Kidney tubule cell (primary cell): ENCODE measurements at regions not wholly inside any gene's neighbourhood (a gene's known extent, or its start where the extent isn't known, plus 50 kb on each side); places are given as distances from the start of the nearest gene placed in this dataset.
"Not testable (repeated sequence)": the region's sequence is repeated elsewhere in the genome, so short reads cannot be mapped to it uniquely, and the experiment has no call there.

ENCODE experiments used
- DNase-seq: peaks from one replicate; pipeline ENCODE4 v3.0.0-alpha.2; 2018; ENCODE audit warnings: low spot score

DNA sequence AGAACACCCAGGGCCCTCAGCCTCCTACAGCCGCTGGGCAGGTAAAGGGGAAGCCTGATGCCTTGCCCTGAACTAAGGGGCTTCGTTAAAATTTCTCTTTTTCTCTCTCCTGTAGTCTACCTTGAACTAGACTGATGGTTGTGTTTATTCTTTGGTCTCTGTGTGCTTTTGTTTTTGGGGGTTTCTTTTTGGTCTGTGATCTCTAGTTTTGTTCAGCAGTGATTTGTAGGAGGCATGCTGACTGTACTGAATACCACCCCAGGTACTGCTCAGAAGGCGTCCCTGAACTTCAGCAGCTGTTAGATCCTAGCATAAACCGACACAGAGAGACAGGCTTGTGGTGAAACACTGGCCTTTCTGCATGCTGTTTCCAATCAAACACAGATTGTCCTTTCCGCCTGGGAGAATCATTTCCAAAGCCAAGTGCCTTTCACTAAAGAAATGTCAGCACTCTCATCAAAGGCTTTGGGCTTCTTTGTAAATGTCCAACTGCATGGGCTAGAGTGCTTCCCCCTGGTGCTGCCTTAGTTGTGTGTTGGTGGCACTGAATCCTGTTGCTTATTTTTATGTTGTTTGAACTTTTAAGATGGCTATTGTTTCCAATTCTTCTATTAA lies 364.7 kb upstream of the SASH1 start:
- DNase-seq: no peak

DNA sequence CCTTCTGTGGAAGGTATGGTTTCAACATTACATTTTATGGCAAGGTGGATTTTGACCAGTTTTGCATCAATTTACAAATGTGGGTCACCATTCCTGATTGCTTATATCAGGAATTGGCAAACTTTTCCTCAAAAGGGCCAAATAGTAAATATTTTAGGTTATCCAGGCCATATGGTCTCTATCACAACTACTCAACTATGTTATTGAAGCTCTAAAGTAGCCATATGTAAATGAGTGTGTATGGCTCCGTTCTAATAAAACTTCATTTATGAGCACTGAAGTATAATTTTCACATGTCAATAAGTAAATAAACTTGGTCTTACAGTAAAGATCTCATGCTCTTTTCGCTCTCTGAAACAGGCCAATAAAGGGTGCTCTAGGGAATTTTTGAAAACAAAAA lies 362.7 kb upstream of the SASH1 start:
- no peak for DNase-seq

- no peak for DNase-seq
Measured at GRCh38 chr6:147983581-147984366, 358.9 kb upstream of the SASH1 start.

GRCh38 chr6:147986846-147987245 lies 355.8 kb upstream of the SASH1 start:
- no peak for DNase-seq

- no peak for DNase-seq
Measured at GRCh38 chr6:147990159-147990558, 352.5 kb upstream of the SASH1 start.

GRCh38 chr6:147991961-147992360 lies 350.7 kb upstream of the SASH1 start:
- DNase-seq: no peak

DNA sequence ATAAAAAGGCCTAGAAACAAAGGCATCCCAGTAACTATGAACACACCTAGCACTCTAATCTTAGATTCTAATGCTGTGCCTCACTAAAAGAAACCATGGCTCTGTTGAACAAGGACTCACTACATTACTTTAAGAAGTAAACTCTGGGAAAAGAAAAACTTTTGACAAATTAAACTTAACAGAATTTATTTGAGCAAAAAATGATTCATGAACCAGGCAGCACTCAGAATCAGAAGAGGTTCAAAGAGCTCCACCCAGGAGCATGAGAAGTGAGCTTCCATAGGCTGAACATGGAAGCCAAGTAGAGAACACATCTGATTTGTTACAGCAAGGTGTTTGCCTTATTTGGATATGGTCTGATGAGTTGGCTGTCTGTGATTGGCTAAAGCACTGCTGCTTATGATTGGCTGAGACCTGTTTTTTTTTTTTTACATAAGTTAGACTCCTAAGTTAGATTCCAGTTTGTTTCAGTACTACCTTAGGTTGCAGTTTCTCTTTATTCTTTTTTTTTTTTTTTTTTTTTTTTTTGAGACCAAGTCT lies 343.6 kb upstream of the SASH1 start:
- no peak for DNase-seq

DNA sequence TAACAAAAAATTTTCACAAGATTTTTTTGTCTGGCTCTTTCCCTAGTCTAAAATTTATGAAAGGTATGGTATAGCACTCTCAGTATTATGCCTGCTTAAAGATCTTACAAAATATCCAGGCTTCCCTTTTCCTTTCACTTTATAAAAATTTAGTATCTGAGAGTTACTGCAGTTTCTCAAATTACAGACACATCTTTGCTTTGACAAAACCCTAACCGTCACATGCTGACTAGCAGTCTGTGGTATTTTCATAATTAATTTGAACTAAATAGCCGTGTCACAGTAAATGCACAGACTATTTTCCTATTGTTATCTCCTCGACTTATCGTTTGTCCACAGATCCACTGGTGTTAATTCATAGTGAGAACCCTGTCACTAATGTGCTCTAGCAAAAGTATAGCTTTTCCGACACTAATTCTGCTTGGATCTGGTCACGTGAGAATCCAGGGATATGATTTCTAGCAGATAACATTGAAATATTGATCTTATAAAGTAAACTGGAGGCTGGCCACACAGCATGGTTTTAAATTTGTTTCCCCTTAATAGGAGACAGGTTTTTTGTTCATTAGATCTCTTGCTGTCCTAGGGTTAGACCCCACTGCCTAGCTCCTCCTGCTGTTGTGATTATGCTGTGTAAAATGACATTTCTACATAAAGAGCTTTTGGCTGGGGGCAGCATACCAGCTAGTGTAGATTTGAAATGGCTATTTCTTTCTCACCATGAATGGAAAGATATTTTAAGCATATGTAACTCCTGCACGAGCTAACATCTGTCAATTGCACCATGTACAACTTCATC lies 340.6 kb upstream of the SASH1 start:
- no peak for DNase-seq

DNA sequence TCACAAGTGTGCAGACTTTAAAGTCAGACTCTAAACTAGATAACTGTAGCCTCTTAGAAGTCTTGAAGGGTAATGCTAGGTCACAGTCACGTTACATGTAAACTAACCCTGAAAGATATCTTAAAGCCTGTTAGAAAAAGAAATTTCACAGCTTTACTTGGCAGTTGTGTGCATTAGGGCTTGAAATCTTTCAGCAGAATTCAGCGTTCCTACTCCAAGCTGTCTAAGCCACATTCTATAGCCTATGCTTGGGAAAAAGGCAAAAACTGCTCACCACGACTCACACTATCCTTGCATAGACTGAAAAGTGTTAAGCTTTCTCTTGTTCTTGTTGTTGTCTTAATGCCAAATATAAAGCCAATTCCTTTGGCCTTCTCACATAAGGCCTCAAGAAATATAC lies 338.0 kb upstream of the SASH1 start:
- DNase-seq: no peak

DNA sequence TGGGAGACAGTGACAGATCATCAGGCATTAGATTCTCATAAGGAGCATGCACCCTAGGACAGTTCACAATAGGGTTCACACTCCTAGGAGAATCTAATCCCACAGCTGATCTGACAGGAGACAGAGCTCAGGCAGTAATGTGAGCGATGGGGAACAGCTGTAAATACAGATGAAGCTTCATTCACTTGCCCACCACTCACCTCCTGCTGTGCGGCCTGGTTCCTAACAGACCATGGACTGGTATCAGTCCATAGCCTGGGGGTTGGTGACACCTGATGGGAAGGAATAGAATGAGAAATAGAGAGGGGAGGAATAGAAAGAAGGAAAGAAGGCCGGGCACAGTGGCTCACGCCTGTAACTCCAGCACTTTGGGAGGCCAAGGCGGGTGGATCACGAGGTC lies 336.8 kb upstream of the SASH1 start:
- DNase-seq: no peak

GRCh38 chr6:148010516-148010915 lies 332.1 kb upstream of the SASH1 start:
- DNase-seq: not testable (repeated sequence)

- no peak for DNase-seq
Measured at GRCh38 chr6:148016013-148016412, 326.6 kb upstream of the SASH1 start.

DNA sequence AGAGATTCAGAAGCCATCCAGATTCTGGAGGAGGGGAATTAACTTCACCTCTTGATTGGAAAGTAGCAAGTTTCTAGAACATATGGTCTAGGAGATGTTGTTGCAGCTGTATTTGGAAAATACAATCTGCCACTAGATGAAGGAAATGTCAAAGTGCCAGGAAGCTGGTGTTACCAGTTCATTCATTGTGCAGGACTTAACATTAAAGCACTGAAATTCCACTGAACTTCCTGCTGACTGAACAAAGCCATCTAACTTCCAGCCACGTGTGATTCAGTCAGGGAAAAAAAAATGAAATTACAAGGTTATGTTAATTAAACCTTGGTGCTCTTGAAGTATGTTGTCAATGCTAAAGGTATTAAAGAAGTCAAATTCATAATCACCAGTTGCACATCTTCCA lies 321.5 kb upstream of the SASH1 start:
- peak; percentile 13 for DNase-seq

DNA sequence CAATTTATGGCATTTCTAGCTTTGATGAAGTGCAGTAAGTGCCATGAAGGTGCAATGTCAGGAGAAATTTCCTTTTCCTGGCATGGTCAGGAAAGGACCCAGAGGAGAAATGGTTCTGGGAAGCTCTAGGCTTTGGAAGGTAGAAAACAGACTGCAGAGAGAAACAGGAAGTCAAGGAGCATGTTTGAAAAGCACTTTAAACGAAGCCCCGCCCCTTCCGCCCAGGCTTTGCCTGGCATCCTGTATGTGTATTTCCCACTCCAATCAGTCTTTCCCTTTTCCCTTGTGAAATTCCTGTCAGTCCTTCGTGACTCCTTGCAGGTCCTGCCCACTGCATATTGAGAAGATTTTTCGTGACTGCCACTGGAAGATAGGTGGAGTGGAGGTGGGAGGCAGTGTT lies 320.9 kb upstream of the SASH1 start:
- peak; percentile 31 for DNase-seq

DNA sequence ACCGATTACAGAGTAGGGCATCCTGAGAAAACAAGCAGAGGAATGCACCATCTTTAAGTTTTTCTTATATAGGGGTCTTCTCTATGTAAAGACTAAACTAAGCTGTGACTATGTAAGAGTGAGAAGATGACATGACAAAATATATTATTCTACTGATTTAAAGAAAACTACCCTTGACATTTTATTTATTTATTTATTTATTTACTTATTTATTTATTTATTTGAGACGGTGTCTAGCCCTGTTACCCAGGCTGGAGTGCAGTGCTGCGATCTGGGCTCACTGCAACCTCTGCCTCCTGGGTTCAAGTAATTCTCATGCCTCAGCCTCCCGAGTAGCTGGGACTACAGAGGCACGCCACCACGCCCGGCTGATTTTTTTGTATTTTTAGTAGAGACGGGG lies 320.4 kb upstream of the SASH1 start:
- not testable (repeated sequence) for DNase-seq

- DNase-seq: no peak
Measured at GRCh38 chr6:148027201-148027600, 315.4 kb upstream of the SASH1 start.

GRCh38 chr6:148035806-148036390 lies 306.7 kb upstream of the SASH1 start:
- DNase-seq: no peak

DNA sequence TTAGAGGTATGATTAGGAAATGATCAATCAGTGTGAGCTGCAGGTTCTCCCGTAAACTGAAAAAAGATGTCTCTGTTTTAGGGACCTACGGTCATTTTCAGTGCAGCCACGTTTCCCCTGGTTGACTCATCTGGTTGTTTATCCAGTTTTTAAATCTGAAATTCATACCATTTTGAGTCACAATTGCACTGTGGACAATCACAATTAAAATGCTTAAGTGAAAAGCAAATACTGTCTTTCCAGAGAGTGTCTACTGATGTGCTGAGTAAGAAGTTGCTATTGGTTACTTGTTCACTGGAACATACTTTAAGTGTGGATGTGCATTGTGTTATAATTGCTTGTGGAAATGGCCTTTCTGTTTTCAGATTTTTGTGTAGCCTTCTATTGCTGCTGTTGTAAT lies 305.1 kb upstream of the SASH1 start:
- no peak for DNase-seq

DNA sequence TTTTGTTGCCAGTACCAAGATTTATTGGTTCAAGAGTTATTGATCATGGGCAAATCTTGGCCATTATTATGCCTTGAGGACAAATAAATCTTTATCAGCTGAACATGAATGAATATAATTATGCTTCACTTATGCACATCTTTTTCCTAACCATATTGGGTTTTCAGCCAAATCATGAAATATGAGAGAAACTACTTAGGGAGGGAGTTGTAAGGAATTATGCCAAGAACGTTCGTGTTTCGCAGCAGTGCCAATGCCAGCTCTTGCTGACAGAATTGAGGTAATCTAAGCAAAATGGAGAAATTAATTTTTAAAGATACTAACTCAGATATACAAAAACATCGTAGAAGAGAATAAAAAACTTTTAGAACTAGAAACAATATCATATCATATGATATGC lies 301.1 kb upstream of the SASH1 start:
- DNase-seq: no peak

DNA sequence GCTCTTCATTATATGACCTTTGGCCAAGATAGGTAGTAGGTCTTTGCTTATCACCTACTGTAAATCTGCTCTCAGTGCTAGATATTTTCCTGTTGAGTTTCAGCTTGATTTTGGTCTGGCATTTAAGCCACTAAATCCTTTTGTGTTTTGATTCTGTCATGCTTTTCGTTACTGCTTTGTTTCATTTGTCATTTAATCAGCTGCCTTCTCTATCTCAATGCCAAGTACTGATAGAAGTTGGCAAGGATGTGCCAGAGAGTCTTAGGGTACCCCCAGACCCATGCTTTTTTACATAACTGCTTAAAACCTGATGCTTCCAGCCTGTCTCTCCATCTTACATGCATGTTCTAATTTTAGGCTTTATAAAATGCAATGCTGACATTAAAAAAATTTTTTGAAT lies 300.1 kb upstream of the SASH1 start:
- no peak for DNase-seq

GRCh38 chr6:148044261-148044751 lies 298.3 kb upstream of the SASH1 start:
- DNase-seq: peak; percentile 46

DNA sequence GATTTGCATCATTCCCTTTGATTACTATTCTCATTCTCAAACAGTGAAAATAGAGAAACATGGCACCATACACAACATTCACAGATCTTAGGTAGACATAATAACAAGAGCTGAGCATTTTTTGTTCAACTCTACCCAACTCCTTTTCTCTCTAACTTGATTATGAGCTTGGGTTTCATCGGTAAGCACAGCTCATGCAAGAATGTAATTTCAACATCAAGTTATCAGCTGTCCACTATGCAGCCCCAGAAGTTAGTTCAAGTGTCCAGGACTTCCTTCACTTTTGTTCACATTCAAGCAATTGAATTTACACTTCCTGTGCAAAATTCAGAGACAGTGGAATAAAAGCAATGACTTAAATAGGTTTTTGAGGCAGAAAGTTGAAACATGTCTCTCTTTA lies 297.7 kb upstream of the SASH1 start:
- DNase-seq: no peak
